ENCODE measurements at regions not wholly inside any gene's neighbourhood (a gene's known extent, or its start where the extent isn't known, plus 50 kb on each side); places are given as distances from the start of the nearest gene placed in this dataset.
"Not testable (repeated sequence)": the region's sequence is repeated elsewhere in the genome, so short reads cannot be mapped to it uniquely, and the experiment has no call there.

- no peak for DNase-seq (ENCODE audit: low read depth)
- TF ChIP-seq CTCF (conservative IDR thresholded peaks at IDR 0.05; ENCODE audit: low read depth, low read length) = no peak
- H3K4me3 ChIP-seq (ENCODE audit: low read depth, low read length) = no peak overlapping the region
Measured at GRCh38 chr13:104943331-104943730, 1592.1 kb downstream of the EFNB2 start.

- no peak for TF ChIP-seq CTCF (conservative IDR thresholded peaks at IDR 0.05; ENCODE audit: low read depth, low read length)
- no peak for DNase-seq (ENCODE audit: low read depth)
- H3K4me3 ChIP-seq (ENCODE audit: low read depth, low read length) = no peak overlapping the region
Measured at GRCh38 chr13:104937881-104938280, 1597.6 kb downstream of the EFNB2 start.

- TF ChIP-seq CTCF (conservative IDR thresholded peaks at IDR 0.05; ENCODE audit: low read depth, low read length) = no peak
- H3K4me3 ChIP-seq (ENCODE audit: low read depth, low read length) = no peak overlapping the region
- DNase-seq (ENCODE audit: low read depth) = no peak
Measured at GRCh38 chr13:104936304-104936703, 1599.2 kb downstream of the EFNB2 start.

GRCh38 chr13:104920513-104920912 is 1614.9 kb downstream of the EFNB2 start:
- not testable (repeated sequence) for H3K4me3 ChIP-seq (ENCODE audit: low read depth, low read length); DNase-seq (ENCODE audit: low read depth)

- H3K4me3 ChIP-seq (ENCODE audit: low read depth, low read length) = no peak overlapping the region
- no peak for TF ChIP-seq CTCF (conservative IDR thresholded peaks at IDR 0.05; ENCODE audit: low read depth, low read length)
- DNase-seq (ENCODE audit: low read depth) = no peak
Measured at GRCh38 chr13:104920091-104920490, 1615.4 kb downstream of the EFNB2 start.

- DNase-seq (ENCODE audit: low read depth) = no peak
- no peak overlapping the region for H3K4me3 ChIP-seq (ENCODE audit: low read depth, low read length)
- TF ChIP-seq CTCF (conservative IDR thresholded peaks at IDR 0.05; ENCODE audit: low read depth, low read length) = no peak
Measured at GRCh38 chr13:104900191-104900817, 1635.2 kb downstream of the EFNB2 start.

- TF ChIP-seq CTCF (conservative IDR thresholded peaks at IDR 0.05; ENCODE audit: low read depth, low read length) = no peak
- DNase-seq (ENCODE audit: low read depth) = no peak
- no peak overlapping the region for H3K4me3 ChIP-seq (ENCODE audit: low read depth, low read length)
Measured at GRCh38 chr13:104898484-104898883, 1637.0 kb downstream of the EFNB2 start.
